ENCODE measurements at regions not wholly inside any gene's neighbourhood (a gene's known extent, or its start where the extent isn't known, plus 50 kb on each side); places are given as distances from the start of the nearest gene placed in this dataset.
"Not testable (repeated sequence)": the region's sequence is repeated elsewhere in the genome, so short reads cannot be mapped to it uniquely, and the experiment has no call there.

- DNase-seq (ENCODE audit: low read depth) = no peak
- H3K4me3 ChIP-seq (ENCODE audit: low read depth, low read length) = no peak overlapping the region
- TF ChIP-seq CTCF (conservative IDR thresholded peaks at IDR 0.05; ENCODE audit: low read depth, low read length) = no peak
Observed at GRCh38 chr12:76940671-76941445, 62.0 kb upstream of the CSRP2 start.

GRCh38 chr12:76939701-76940100 is 60.9 kb upstream of the CSRP2 start:
- no peak for TF ChIP-seq CTCF (conservative IDR thresholded peaks at IDR 0.05; ENCODE audit: low read depth, low read length)
- no peak overlapping the region for H3K4me3 ChIP-seq (ENCODE audit: low read depth, low read length)
- DNase-seq (ENCODE audit: low read depth) = no peak

GRCh38 chr12:76936275-76937193 is 57.7 kb upstream of the CSRP2 start:
- no peak overlapping the region for H3K4me3 ChIP-seq (ENCODE audit: low read depth, low read length)
- no peak for DNase-seq (ENCODE audit: low read depth)
- no peak for TF ChIP-seq CTCF (conservative IDR thresholded peaks at IDR 0.05; ENCODE audit: low read depth, low read length)

- not testable (repeated sequence) for DNase-seq (ENCODE audit: low read depth); H3K4me3 ChIP-seq (ENCODE audit: low read depth, low read length)
Observed at GRCh38 chr12:76933392-76933791, 54.6 kb upstream of the CSRP2 start.

DNA sequence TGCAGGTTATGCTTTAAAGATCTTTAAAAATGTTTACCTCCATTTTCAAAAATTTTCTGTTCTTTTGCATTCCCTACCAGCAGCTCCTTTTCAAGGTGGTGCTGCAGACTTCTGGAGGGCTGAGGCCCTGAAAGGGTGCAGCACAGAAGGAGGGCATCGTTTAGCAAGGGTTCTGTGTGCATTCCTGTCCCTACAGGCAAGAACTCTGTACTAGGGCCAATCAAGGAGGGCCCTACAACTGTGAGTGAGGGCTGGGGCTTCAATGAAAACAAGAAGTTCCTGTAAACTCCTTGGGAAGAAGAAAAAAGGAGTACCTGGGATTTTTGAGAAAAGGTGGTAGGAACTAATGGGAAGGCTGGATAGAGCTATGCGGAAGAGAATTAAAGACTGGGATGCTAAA is 50.7 kb upstream of the CSRP2 start:
- no peak overlapping the region for H3K4me3 ChIP-seq (ENCODE audit: low read depth, low read length)
- no peak for TF ChIP-seq CTCF (conservative IDR thresholded peaks at IDR 0.05; ENCODE audit: low read depth, low read length)
- DNase-seq (ENCODE audit: low read depth) = no peak

Data from epithelial cell of proximal tubule (primary cell).